ENCODE measurements at regions not wholly inside any gene's neighbourhood (a gene's known extent, or its start where the extent isn't known, plus 50 kb on each side); places are given as distances from the start of the nearest gene placed in this dataset.
"Not testable (repeated sequence)": the region's sequence is repeated elsewhere in the genome, so short reads cannot be mapped to it uniquely, and the experiment has no call there.

DNA sequence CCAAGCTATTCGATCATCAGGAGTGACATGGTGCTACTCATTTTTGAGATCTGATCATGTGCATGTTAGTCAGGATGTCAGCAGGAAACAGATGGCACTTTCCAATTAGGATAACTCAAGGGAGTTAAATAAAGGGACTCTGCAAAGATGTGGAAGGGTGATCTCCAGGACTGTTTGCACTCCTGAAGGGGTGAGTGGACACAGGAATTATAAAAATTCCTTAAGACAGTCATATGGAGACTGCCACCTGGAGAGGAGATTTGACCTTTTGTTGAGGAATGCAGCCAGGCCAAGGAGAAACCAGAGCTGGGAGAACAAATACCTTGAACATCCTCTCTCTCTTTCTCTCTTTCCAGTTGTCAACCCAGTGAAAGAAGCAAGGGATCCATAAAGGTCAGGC, 189.1 kb downstream of the GABRG2 start:
- no peaks in the 10 kb centered on the region for H3K4me1 ChIP-seq
- TF ChIP-seq, protein P1, sequence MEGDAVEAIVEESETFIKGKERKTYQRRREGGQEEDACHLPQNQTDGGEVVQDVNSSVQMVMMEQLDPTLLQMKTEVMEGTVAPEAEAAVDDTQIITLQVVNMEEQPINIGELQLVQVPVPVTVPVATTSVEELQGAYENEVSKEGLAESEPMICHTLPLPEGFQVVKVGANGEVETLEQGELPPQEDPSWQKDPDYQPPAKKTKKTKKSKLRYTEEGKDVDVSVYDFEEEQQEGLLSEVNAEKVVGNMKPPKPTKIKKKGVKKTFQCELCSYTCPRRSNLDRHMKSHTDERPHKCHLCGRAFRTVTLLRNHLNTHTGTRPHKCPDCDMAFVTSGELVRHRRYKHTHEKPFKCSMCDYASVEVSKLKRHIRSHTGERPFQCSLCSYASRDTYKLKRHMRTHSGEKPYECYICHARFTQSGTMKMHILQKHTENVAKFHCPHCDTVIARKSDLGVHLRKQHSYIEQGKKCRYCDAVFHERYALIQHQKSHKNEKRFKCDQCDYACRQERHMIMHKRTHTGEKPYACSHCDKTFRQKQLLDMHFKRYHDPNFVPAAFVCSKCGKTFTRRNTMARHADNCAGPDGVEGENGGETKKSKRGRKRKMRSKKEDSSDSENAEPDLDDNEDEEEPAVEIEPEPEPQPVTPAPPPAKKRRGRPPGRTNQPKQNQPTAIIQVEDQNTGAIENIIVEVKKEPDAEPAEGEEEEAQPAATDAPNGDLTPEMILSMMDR (IDR thresholded peaks at IDR 0.05): no peak
- TF ChIP-seq EP300 (IDR thresholded peaks at IDR 0.05) (no peak), POLR2AphosphoS5 (IDR thresholded peaks at IDR 0.05) (no peak)
- H3K36me3 ChIP-seq: no peaks in the 10 kb centered on the region
- no peak overlapping the region for H3K4me3 ChIP-seq
- DNase-seq (ENCODE audit: low spot score in 2 of 2): no peak
- no peak overlapping the region for H3K27ac ChIP-seq
- H3K27me3 ChIP-seq: no peaks in the 10 kb centered on the region
- peaks cover 3% of the 10 kb centered on the region for H3K9me3 ChIP-seq
- 57% methylated on average over 1 of the region's 1 CpG for WGBS

DNA sequence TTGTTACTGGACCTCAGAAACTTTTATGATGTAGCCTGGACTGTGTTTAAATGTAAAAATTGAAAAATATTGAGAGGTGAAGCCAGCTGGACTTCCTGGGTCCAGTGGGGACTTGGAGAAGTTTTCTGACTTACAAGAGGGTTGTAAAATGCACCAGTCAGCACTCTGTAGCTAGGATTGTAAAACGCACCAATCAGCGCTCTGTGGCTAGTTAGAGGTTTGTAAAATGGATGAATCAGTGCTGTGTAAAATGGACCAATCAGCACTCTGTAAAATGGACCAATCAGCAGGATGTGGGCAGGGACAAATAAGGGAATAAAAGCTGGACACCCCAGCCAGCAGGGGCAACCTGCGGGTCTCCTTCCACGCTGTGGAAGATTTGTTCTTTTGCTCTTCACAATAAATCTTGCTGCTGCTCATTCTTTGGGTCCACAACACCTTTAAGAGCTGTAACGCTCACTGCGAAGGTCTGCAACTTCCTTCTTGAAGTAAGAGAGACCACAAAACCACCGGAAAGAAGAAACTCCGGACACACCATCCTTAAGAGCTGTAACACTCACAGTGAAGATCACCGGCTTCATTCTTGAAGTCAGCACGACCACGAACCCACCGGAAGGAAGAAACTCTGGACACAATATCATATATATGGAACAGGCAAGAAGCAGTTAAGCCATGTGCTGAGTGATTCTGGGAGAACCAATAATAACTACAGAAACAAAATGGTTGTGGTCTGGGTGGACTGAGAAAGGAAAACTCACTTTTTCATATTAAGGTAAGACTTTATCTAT, 201.3 kb downstream of the GABRG2 start:
- H3K4me3 ChIP-seq: no peak overlapping the region
- no peaks in the 10 kb centered on the region for H3K4me1 ChIP-seq
- no peak overlapping the region for H3K27ac ChIP-seq
- DNase-seq (ENCODE audit: low spot score in 2 of 2): no peak
- no peaks in the 10 kb centered on the region for H3K27me3 ChIP-seq
- TF ChIP-seq, protein P1 (IDR thresholded peaks at IDR 0.05): no peak
- no peak for TF ChIP-seq EP300 (IDR thresholded peaks at IDR 0.05)
- no peak for TF ChIP-seq POLR2AphosphoS5 (IDR thresholded peaks at IDR 0.05)
- TF ChIP-seq POLR2A (IDR thresholded peaks at IDR 0.05): no peak
- WGBS: 86% methylated on average over 12 of the region's 12 CpGs
- no peaks in the 10 kb centered on the region for H3K36me3 ChIP-seq
- no peaks in the 10 kb centered on the region for H3K9me3 ChIP-seq

GRCh38 chr5:162272417-162272816, 204.8 kb downstream of the GABRG2 start:
- H3K4me3 ChIP-seq: no peak overlapping the region
- H3K9me3 ChIP-seq: no peaks in the 10 kb centered on the region
- no peak for DNase-seq (ENCODE audit: low spot score in 2 of 2)
- no peaks in the 10 kb centered on the region for H3K4me1 ChIP-seq
- H3K27me3 ChIP-seq: no peaks in the 10 kb centered on the region
- H3K36me3 ChIP-seq: no peaks in the 10 kb centered on the region
- TF ChIP-seq, protein P1 (IDR thresholded peaks at IDR 0.05): no peak
- TF ChIP-seq POLR2A (IDR thresholded peaks at IDR 0.05) (no peak), POLR2AphosphoS5 (IDR thresholded peaks at IDR 0.05) (no peak), EP300 (IDR thresholded peaks at IDR 0.05) (no peak)
- no peak overlapping the region for H3K27ac ChIP-seq
- 53% methylated on average over 1 of the region's 1 CpG for WGBS

DNA sequence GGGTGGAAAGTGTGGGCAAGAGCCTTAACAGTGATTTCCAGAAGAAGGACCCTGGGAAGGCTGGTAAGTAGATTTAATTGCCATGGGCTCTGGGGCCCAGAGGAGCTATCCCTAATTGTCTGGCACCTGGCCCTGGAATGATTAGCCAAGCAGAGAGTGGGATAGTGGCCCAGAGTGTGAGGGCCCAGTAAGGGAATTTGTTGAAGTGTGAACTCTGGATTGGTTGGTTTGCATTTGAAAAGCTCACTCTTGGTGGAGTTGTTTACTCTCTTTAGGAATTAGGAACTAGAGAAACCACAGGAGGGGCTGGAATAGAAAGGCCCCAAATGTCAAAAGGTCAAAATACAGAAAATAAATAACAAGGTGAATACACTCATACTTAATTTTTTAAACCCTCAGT, 207.1 kb downstream of the GABRG2 start:
- TF ChIP-seq EP300 (IDR thresholded peaks at IDR 0.05) (no peak), POLR2A (IDR thresholded peaks at IDR 0.05) (no peak), POLR2AphosphoS5 (IDR thresholded peaks at IDR 0.05) (no peak)
- TF ChIP-seq, protein P1 (IDR thresholded peaks at IDR 0.05): no peak
- no peaks in the 10 kb centered on the region for H3K36me3 ChIP-seq
- no peak overlapping the region for H3K27ac ChIP-seq
- DNase-seq (ENCODE audit: low spot score in 2 of 2): no peak
- no peaks in the 10 kb centered on the region for H3K4me1 ChIP-seq
- no peak overlapping the region for H3K4me3 ChIP-seq
- no peaks in the 10 kb centered on the region for H3K9me3 ChIP-seq
- H3K27me3 ChIP-seq: no peaks in the 10 kb centered on the region

- not testable (repeated sequence) for H3K36me3 ChIP-seq; H3K4me3 ChIP-seq; H3K27ac ChIP-seq; H3K4me1 ChIP-seq; H3K27me3 ChIP-seq; H3K9me3 ChIP-seq; DNase-seq (ENCODE audit: low spot score in 2 of 2)
- 87% methylated on average over 4 of the region's 4 CpGs for WGBS
These were observed 207.8 kb downstream of the GABRG2 start for GRCh38 chr5:162275387-162275786.

GRCh38 chr5:162282191-162282590, 214.6 kb downstream of the GABRG2 start:
- WGBS: 92% methylated on average over 1 of the region's 1 CpG
- DNase-seq (ENCODE audit: low spot score in 2 of 2): no peak

More at GRCh38 chr5:162282191-162282590, 214.6 kb downstream of the GABRG2 start:
- TF ChIP-seq POLR2A (IDR thresholded peaks at IDR 0.05): no peak
- TF ChIP-seq POLR2AphosphoS5 (IDR thresholded peaks at IDR 0.05): no peak
- Histone ChIP-seq H3K4me1 (no peaks in the 10 kb centered on the region), H3K27me3 (no peaks in the 10 kb centered on the region), H3K36me3 (no peaks in the 10 kb centered on the region), H3K4me3 (no peak overlapping the region), H3K9me3 (no peaks in the 10 kb centered on the region), H3K27ac (no peak overlapping the region)
